ENCODE measurements at regions not wholly inside any gene's neighbourhood (a gene's known extent, or its start where the extent isn't known, plus 50 kb on each side); places are given as distances from the start of the nearest gene placed in this dataset.

GRCh38 chr11:130726234-130727037 lies 189.8 kb downstream of the SNX19 start:
- H3K4me3 ChIP-seq (ENCODE audit: low read length): no peak overlapping the region
- no peak for TF ChIP-seq CTCF (conservative IDR thresholded peaks at IDR 0.05; ENCODE audit: low read depth, low read length)
- DNase-seq (ENCODE audit: low read depth): no peak

DNA sequence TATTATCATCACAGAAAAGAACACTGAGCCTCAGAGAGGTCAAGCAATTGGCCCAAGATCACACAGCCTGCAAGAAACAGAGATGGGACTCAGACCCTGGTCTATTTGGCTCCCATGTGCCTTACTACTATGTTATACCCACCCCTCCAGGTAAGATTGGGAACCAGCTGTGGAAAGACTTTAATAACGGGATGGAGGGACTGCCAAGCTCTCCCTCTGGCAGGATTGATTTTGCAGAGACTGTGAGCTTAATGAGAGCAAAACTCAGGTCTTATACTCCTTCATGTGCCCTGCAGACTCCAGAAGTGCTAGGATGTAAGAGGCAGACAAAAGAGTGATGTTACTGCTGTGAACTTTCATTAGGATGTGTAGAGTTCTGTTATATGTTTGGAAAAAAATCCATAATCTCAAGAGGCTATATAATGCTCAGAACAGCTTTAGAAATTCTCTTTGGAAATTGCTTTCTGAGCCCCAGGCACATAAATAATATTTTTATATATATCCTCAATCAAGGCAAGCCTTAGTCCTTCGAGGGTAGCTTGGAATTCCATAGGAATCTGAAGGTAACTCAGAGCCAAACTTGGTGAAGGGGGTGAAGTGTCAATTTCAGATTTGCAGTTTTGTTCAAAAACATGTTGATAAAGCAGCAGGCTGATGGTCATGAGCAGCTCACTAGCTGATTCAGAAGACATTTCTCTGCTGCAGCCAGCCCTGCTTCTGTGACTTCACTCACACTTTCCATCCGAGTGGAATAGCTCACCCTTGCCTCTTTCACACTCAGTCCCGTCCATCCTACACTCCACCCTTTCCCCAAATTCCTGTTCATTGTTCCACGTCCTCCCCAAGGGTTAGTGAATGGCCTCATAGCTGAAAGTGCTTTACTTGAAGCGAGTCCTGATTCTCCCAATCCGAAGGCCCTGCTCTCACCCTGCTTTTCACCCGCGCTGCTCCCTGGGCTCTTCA lies 188.8 kb downstream of the SNX19 start:
- no peak overlapping the region for H3K4me3 ChIP-seq (ENCODE audit: low read length)
- DNase-seq (ENCODE audit: low read depth): no peak
- TF ChIP-seq CTCF (conservative IDR thresholded peaks at IDR 0.05; ENCODE audit: low read depth, low read length): no peak

DNA sequence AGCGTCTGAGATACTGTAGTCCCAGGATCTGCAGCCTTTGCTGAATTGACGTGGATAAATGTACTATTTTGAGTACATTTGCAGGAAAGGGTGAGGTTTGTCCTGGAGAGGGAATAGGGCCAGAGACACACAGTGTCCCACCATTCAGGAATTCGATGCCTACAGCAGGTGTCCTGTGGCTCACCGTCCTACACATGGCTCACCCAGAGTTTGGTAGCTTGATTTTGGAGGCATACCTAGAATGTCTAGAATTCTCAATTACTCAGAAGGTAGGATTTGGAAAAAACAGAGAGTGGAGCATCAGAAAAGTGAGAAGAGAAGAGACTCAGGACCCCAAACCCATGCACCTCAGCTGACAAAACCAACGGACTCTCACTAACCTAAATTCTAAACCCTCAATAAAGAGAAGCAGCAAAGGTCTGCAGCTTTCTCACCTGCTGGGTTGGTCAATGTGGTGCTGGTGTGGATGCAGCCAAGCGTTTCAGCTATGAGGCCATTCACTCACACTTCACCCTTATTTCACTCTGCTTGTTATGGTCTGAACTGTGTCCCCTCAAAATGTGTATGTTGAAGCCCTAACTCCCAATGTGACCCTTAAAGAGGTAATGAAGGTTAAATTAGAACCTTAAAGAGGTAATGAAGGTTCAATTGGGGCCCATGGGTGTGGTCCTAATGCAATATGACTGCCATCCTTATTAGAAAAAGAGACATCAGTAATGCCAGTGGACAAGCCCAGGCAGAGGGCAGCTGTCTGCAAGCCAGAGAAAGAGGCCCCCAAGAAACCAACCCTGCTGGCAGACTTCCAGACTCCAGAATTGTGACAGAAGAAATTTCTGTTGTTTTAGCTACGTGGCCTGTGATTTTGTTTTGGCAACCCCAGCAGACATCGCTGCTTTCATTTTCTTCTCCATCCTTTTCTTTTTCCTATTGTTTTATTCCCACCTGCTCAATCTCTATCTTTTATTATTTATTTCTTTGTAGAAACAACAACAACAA lies 187.8 kb downstream of the SNX19 start:
- TF ChIP-seq CTCF (conservative IDR thresholded peaks at IDR 0.05; ENCODE audit: low read depth, low read length): no peak
- no peak overlapping the region for H3K4me3 ChIP-seq (ENCODE audit: low read length)
- DNase-seq (ENCODE audit: low read depth): no peak

DNA sequence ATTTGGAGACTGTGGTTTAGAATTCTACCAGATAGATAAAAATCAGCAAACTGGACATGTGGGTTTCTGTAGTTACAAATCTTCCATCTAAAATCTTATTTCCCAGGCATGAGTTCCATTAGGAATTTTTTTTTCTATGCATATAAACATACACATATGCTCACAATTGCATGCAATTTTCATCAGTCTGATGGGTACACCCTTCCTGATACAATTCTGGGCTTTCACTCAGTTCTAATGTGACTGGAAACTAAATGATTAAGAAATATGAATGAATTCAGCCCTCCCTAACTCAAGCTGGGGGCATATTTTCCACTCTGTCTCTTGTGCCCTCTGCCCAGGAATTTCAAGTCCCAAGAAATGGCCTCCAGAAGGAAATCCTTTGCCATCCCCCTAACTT lies 187.1 kb downstream of the SNX19 start:
- H3K4me3 ChIP-seq (ENCODE audit: low read length): no peak overlapping the region
- no peak for DNase-seq (ENCODE audit: low read depth)
- TF ChIP-seq CTCF (conservative IDR thresholded peaks at IDR 0.05; ENCODE audit: low read depth, low read length): no peak

DNA sequence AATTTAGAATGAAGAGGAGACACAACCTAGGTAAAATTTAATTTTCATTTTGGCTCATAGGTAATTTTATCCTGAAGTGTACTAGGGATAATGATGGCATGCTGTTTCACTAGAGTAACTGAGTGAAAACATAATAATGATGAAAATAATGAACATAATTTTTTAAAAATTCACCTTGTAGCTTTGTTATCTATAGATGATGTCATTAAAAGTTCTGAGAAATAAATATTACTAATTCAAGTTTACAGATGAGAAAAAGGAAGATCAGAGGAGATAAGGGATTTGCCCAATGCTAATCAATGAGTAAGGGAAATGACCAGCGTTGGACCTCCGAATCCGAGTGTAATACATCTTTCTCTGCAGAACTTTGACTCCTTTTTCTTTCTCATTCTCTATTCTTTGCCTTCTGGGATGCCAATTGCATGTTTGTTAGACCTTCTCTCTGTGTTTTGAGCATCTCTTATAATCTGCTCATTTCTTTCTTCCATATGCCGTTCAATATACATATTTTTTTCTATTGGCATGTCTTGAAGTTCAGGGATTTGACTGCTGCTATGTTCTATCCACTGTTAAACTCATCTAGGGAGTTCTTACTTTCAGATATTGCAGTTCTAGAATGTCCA lies 186.5 kb downstream of the SNX19 start:
- TF ChIP-seq CTCF (conservative IDR thresholded peaks at IDR 0.05; ENCODE audit: low read depth, low read length): no peak
- H3K4me3 ChIP-seq (ENCODE audit: low read length): no peak overlapping the region
- DNase-seq (ENCODE audit: low read depth): no peak

DNA sequence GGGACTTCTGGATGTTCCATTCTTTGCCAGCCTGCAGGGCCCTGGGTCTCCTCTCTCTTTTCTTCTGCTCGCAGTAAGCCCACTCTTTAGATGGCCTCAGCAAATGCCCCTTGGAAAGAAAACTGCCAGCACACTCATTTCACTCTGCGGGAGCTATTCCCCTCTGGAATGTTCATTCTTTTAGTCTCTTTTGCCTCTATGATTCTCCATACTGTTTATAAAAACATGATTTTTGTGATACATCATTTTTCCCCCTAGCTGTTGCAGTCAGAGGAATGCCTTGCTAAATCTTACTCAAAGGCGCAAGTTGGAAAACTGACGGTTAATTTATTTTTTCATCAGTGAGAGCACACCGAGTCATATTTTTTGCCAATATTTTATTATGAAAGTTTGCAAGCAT lies 184.9 kb downstream of the SNX19 start:
- DNase-seq (ENCODE audit: low read depth): no peak
- TF ChIP-seq CTCF (conservative IDR thresholded peaks at IDR 0.05; ENCODE audit: low read depth, low read length): no peak
- H3K4me3 ChIP-seq (ENCODE audit: low read length): no peak overlapping the region
